Kidney epithelial cell (primary cell): ENCODE measurements at regions not wholly inside any gene's neighbourhood (a gene's known extent, or its start where the extent isn't known, plus 50 kb on each side); places are given as distances from the start of the nearest gene placed in this dataset.

Source experiments
- DNase-seq: peaks from one replicate; pipeline ENCODE4 v3.0.0-alpha.2; 2010; ENCODE audit warnings: low read depth
- H3K27me3 ChIP-seq: 2 replicates; pipeline ENCODE4 v1.6.0; 2011; ENCODE audit warnings: low read length; ENCODE audit not compliant: control insufficient read depth, insufficient read depth
- H3K36me3 ChIP-seq: 2 replicates; pipeline ENCODE4 v1.5.1; 2011; ENCODE audit warnings: low read length; ENCODE audit not compliant: control insufficient read depth, insufficient read depth
- H3K4me3 ChIP-seq: 2 replicates; pipeline ENCODE4 v1.5.1; 2011; ENCODE audit warnings: low read depth, mild to moderate bottlenecking, control low read depth, low read length
- CTCF ChIP-seq: IDR thresholded peaks from 2 replicates; pipeline ENCODE4 v1.5.1; 2011; ENCODE audit warnings: mild to moderate bottlenecking, moderate library complexity, low read length, control low read depth, inconsistent platforms; ENCODE audit not compliant: insufficient read depth, poor library complexity, severe bottlenecking

DNA sequence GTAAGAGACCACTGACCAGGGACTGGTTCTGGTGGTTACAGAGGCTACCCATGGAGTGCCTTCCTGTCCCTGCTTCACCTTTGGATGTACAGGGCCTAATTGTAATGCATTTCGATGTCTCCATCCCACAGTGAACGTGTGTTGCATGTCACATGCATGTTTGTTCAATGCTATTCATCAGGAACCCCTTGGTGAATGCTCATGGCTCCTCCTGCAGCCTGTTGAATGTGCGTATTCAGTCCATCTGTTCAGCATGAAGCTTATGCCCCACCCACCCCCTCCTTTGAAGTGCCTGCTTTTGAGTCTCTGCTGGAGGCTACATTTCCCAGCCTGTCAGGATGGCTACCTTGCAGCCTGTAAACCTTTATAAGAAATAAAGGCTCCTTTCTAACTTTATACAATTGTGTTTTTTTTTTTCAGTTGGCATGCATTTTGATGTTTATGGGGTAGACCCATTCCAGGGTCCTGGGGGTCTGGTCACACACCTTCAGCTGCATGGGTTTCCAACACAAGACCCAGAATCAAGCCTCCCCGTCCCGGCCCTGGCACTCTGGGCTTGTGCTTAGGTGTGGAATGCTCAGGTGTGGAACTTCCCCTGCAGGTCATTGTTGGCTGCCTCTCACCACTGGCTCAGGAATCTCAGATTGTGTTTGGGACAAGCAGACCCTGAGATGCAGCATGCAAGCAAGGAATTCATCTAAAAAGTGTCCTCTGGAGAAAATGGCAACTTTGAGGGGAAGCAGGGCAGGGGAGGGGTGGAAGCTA lies 238.8 kb upstream of the HDAC4 start:
- Histone ChIP-seq H3K4me3 (no peak overlapping the region), H3K36me3 (no peaks in the 10 kb centered on the region), H3K27me3 (no peaks in the 10 kb centered on the region)
- DNase-seq = no peak
- TF ChIP-seq CTCF = no peak

GRCh38 chr2:239638376-239638775 lies 237.6 kb upstream of the HDAC4 start:
- no peak overlapping the region for H3K4me3 ChIP-seq
- no peak for TF ChIP-seq CTCF
- H3K27me3 ChIP-seq = no peaks in the 10 kb centered on the region
- no peak for DNase-seq
- no peaks in the 10 kb centered on the region for H3K36me3 ChIP-seq

- no peak for DNase-seq
- Histone ChIP-seq H3K4me3 (no peak overlapping the region), H3K36me3 (no peaks in the 10 kb centered on the region), H3K27me3 (no peaks in the 10 kb centered on the region)
- no peak for TF ChIP-seq CTCF
Observed at GRCh38 chr2:239636808-239637207, 236.0 kb upstream of the HDAC4 start.

GRCh38 chr2:239634769-239635168 lies 233.9 kb upstream of the HDAC4 start:
- Histone ChIP-seq H3K36me3 (no peaks in the 10 kb centered on the region), H3K4me3 (no peak overlapping the region), H3K27me3 (no peaks in the 10 kb centered on the region)
- no peak for TF ChIP-seq CTCF
- DNase-seq = no peak

- DNase-seq = no peak
- H3K27me3 ChIP-seq = no peaks in the 10 kb centered on the region
- no peak for TF ChIP-seq CTCF
- no peak overlapping the region for H3K4me3 ChIP-seq
- H3K36me3 ChIP-seq = no peaks in the 10 kb centered on the region
Observed at GRCh38 chr2:239630618-239631286, 229.9 kb upstream of the HDAC4 start.
